ENCODE measurements at regions not wholly inside any gene's neighbourhood (a gene's known extent, or its start where the extent isn't known, plus 50 kb on each side); places are given as distances from the start of the nearest gene placed in this dataset.

DNA sequence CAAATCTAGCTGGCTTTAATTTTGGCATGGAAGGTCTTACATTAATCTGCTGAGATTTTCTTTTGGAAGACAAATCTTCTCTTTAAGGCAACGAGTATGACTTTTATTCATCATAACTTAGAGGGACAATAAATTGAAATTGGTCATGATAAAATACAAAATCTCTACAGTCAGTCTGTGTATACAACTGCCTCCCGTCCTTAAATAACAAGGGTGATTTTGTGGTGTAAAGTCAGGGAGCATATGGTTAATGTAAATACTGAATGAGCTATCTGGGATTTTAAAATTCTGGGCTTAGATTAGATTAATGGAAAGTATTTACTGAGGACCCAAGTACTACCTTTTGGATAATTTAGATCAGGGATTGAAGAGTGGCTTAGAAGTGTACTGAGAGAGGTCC, 328.4 kb upstream of the HAND2 start:
- intact Hi-C loops (cut with DNase I), result no loop called here
- WGBS, 2 donors, result 50 to 68% methylated on average over 2 of the region's 2 CpGs
- Histone ChIP-seq H3K36me3 (no peaks in the 10 kb centered on the region), H3K4me3 (no peak overlapping the region), H3K9me3 (no peaks in the 10 kb centered on the region), H3K4me1 (peaks cover 0 to 7% (median 3%) of the 10 kb centered on the region in 4 donors), H3K27ac (peak overlapping the region in 1 of 4 donors; percentile 7), H3K27me3 (no peaks in the 10 kb centered on the region)
- TF ChIP-seq EP300 (IDR thresholded peaks at IDR 0.05) (no peak), POLR2A (IDR thresholded peaks at IDR 0.05) (no peak), POLR2AphosphoS5 (IDR thresholded peaks at IDR 0.05) (no peak)
- TF ChIP-seq, protein P1, sequence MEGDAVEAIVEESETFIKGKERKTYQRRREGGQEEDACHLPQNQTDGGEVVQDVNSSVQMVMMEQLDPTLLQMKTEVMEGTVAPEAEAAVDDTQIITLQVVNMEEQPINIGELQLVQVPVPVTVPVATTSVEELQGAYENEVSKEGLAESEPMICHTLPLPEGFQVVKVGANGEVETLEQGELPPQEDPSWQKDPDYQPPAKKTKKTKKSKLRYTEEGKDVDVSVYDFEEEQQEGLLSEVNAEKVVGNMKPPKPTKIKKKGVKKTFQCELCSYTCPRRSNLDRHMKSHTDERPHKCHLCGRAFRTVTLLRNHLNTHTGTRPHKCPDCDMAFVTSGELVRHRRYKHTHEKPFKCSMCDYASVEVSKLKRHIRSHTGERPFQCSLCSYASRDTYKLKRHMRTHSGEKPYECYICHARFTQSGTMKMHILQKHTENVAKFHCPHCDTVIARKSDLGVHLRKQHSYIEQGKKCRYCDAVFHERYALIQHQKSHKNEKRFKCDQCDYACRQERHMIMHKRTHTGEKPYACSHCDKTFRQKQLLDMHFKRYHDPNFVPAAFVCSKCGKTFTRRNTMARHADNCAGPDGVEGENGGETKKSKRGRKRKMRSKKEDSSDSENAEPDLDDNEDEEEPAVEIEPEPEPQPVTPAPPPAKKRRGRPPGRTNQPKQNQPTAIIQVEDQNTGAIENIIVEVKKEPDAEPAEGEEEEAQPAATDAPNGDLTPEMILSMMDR (IDR thresholded peaks at IDR 0.05), result no peak
- no peak for DNase-seq

- 91 to 93% methylated on average over 1 of the region's 1 CpG for WGBS, 2 donors
These were observed 327.8 kb upstream of the HAND2 start for GRCh38 chr4:173857828-173858227.

GRCh38 chr4:173855015-173855414, 325.0 kb upstream of the HAND2 start:
- no peak for TF ChIP-seq POLR2A (IDR thresholded peaks at IDR 0.05)
- TF ChIP-seq POLR2AphosphoS5 (IDR thresholded peaks at IDR 0.05), result no peak
- no peak for TF ChIP-seq EP300 (IDR thresholded peaks at IDR 0.05)
- TF ChIP-seq, protein P1 (IDR thresholded peaks at IDR 0.05), result no peak

More at GRCh38 chr4:173857828-173858227, 327.8 kb upstream of the HAND2 start:
- Histone ChIP-seq H3K4me1 (peaks cover 0 to 7% (median 3%) of the 10 kb centered on the region in 4 donors), H3K9me3 (no peaks in the 10 kb centered on the region), H3K4me3 (no peak overlapping the region), H3K27ac (no peak overlapping the region), H3K36me3 (no peaks in the 10 kb centered on the region), H3K27me3 (no peaks in the 10 kb centered on the region)
- intact Hi-C loops (cut with DNase I), result no loop called here
- DNase-seq, result no peak
- TF ChIP-seq, protein P1 (IDR thresholded peaks at IDR 0.05), result no peak
- no peak for TF ChIP-seq POLR2AphosphoS5 (IDR thresholded peaks at IDR 0.05)
- TF ChIP-seq POLR2A (IDR thresholded peaks at IDR 0.05), result no peak
- no peak for TF ChIP-seq EP300 (IDR thresholded peaks at IDR 0.05)

GRCh38 chr4:173852775-173853174, 322.7 kb upstream of the HAND2 start:
- peak overlapping the region in 1 of 4 donors; percentile 40 for H3K27ac ChIP-seq
- intact Hi-C loops (cut with DNase I), result no loop called here
- DNase-seq, result no peak
- no peak overlapping the region for H3K4me3 ChIP-seq
- no peaks in the 10 kb centered on the region for H3K27me3 ChIP-seq
- no peaks in the 10 kb centered on the region for H3K4me1 ChIP-seq
- no peaks in the 10 kb centered on the region for H3K36me3 ChIP-seq
- 89 to 94% methylated on average over 6 of the region's 6 CpGs for WGBS, 2 donors
- H3K9me3 ChIP-seq, result no peaks in the 10 kb centered on the region
- TF ChIP-seq, protein P1 (IDR thresholded peaks at IDR 0.05), result no peak

More at GRCh38 chr4:173855015-173855414, 325.0 kb upstream of the HAND2 start:
- Histone ChIP-seq H3K36me3 (no peaks in the 10 kb centered on the region), H3K9me3 (no peaks in the 10 kb centered on the region), H3K27me3 (no peaks in the 10 kb centered on the region), H3K27ac (peak overlapping the region in 1 of 4 donors; percentile 21), H3K4me1 (peaks cover 0 to 7% (median 1%) of the 10 kb centered on the region in 4 donors), H3K4me3 (no peak overlapping the region)
- intact Hi-C loops (cut with DNase I), result no loop called here
- DNase-seq, result no peak
- WGBS, 2 donors, result 91 to 94% methylated on average over 2 of the region's 2 CpGs

DNA sequence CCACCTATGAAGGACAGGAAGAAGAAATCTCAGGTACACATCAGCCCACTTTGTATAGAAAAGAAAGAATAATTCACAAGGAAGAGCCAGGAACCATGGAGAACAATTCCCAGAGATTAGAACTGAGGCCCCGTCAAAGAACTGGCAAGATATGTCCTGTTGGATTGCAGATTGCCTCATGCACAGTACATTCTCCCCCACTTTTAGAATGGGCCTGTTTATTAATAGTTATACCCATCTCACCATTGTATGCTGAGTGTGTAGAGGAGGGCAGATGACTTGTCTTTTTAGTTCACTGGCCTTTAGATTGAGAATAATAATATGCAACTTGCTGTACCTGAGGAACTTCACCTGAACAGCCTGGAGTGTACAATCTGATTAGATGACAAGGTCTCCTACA, 315.6 kb upstream of the HAND2 start:
- Histone ChIP-seq H3K27ac (no peak overlapping the region), H3K27me3 (no peaks in the 10 kb centered on the region), H3K36me3 (no peaks in the 10 kb centered on the region), H3K4me1 (no peaks in the 10 kb centered on the region), H3K9me3 (peaks cover 0 to 2% (median 0%) of the 10 kb centered on the region in 4 donors), H3K4me3 (no peak overlapping the region)
- DNase-seq, result no peak
- intact Hi-C loops (cut with DNase I), result no loop called here
- WGBS, 2 donors, result 82 to 89% methylated on average over 1 of the region's 1 CpG
- TF ChIP-seq POLR2AphosphoS5 (IDR thresholded peaks at IDR 0.05) (no peak), POLR2A (IDR thresholded peaks at IDR 0.05) (no peak), EP300 (IDR thresholded peaks at IDR 0.05) (no peak)
